Cardiac fibroblast (primary cell): ENCODE measurements at regions not wholly inside any gene's neighbourhood (a gene's known extent, or its start where the extent isn't known, plus 50 kb on each side); places are given as distances from the start of the nearest gene placed in this dataset.

Source experiments
- DNase-seq, 2 donors: peaks; one replicate each; pipeline versions ENCODE4 v3.0.0 to v3.0.0-alpha.2; 2010; ENCODE audit warnings: low read depth in 2 of 2
- H3K4me3 ChIP-seq, 2 donors: replicated peaks in 1 of 2; 1 replicate in 1 of 2; 2 replicates in 1 of 2; pipeline ENCODE4 v1.5.1; 2011; ENCODE audit warnings: low read depth in 2 of 2, low read length in 2 of 2, mild to moderate bottlenecking in 2 of 2, moderate library complexity in 1 of 2
- TF ChIP-seq, protein P1 (sequence below): IDR thresholded peaks from one replicate; pipeline ENCODE4 v1.5.1; 2011; ENCODE audit warnings: low read depth, mild to moderate bottlenecking, low read length, inconsistent platforms

GRCh38 chrX:109848461-109849050 is 115.5 kb upstream of the ACSL4 start:
- no peak overlapping the region for H3K4me3 ChIP-seq
- TF ChIP-seq, protein P1, sequence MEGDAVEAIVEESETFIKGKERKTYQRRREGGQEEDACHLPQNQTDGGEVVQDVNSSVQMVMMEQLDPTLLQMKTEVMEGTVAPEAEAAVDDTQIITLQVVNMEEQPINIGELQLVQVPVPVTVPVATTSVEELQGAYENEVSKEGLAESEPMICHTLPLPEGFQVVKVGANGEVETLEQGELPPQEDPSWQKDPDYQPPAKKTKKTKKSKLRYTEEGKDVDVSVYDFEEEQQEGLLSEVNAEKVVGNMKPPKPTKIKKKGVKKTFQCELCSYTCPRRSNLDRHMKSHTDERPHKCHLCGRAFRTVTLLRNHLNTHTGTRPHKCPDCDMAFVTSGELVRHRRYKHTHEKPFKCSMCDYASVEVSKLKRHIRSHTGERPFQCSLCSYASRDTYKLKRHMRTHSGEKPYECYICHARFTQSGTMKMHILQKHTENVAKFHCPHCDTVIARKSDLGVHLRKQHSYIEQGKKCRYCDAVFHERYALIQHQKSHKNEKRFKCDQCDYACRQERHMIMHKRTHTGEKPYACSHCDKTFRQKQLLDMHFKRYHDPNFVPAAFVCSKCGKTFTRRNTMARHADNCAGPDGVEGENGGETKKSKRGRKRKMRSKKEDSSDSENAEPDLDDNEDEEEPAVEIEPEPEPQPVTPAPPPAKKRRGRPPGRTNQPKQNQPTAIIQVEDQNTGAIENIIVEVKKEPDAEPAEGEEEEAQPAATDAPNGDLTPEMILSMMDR: no peak
- no peak for DNase-seq

- no peak for DNase-seq
- no peak overlapping the region for H3K4me3 ChIP-seq
- TF ChIP-seq, protein P1: no peak
Observed at GRCh38 chrX:109854096-109854495, 121.0 kb upstream of the ACSL4 start.

GRCh38 chrX:109855501-109855900 is 122.4 kb upstream of the ACSL4 start:
- H3K4me3 ChIP-seq: no peak overlapping the region
- DNase-seq: no peak
- TF ChIP-seq, protein P1: no peak

DNA sequence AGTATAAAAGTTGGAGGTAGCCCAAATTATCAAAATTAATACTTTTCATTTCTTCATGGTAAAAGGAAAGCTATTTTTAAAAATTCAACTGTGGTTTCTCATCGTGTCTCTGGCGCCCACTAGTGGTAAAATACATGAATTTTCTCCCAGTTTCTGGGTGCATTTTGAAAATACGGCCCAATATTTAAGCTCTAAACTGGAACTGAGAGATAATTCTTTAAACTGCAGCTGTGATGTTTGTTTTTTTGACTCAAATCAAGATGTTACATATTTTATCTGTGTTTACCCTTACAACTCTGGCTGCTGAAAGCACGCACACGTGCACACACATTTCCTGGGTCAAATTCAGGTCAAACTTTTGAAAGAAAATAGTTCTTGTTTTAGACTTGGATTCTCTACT is 123.9 kb upstream of the ACSL4 start:
- TF ChIP-seq, protein P1: peak; percentile 61
- DNase-seq: peak; percentile 47 to 55
- H3K4me3 ChIP-seq: no peak overlapping the region

GRCh38 chrX:109857584-109858228 is 124.6 kb upstream of the ACSL4 start:
- DNase-seq: peak; percentile 55 to 69
- no peak overlapping the region for H3K4me3 ChIP-seq

GRCh38 chrX:109858602-109859341 is 125.7 kb upstream of the ACSL4 start:
- no peak overlapping the region for H3K4me3 ChIP-seq
- no peak for DNase-seq
- TF ChIP-seq, protein P1: no peak

More at GRCh38 chrX:109857584-109858228, 124.6 kb upstream of the ACSL4 start:
- TF ChIP-seq, protein P1: no peak
